NCI-H146 treated with DMSO at 0.1 percent for 48 hours (cell line): ENCODE measurements at regions not wholly inside any gene's neighbourhood (a gene's known extent, or its start where the extent isn't known, plus 50 kb on each side); places are given as distances from the start of the nearest gene placed in this dataset.

ENCODE experiments used
- DNase-seq: peaks from one replicate; lab custom pipeline; 2025; ENCODE audit not compliant: unreplicated experiment; lab: John Stamatoyannopoulos, UW

DNA sequence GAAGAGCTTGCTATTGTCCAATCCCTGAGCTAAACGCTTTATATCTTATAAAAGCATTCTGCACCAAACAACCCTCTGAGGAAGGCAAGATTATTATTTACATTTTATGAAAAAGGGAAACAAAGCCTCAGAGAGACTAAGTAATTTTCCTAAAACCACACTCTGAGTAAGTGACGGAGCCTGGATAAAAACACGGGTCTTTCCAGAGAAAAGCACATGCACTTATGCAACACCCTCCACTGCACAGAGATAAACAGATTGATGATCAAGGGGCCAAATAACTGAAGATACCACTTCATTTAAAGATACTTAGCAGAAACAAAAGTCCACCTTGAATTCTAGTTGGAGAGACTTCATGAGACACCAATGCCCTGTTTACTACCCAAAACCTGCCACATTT is 214.7 kb upstream of the PDE10A start:
- no peak for DNase-seq

DNA sequence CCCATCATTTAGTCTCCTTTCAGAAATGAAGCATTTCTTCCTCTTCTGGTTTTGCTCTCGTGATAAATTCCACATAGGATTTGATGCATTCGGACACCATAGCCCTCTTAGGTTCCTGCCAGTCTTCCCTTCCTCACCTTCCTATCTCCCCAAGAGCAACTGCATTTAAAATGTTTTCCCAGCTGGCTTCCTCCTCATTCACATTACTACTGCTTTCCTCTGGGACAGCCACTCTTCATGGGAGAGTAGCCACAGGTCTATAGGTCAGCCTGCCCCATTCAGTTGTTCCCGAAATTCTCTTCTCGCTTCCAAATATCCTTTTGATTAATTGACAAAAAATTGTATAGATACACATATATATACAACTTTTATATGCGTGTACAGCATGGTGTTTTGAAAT is 214.2 kb upstream of the PDE10A start:
- no peak for DNase-seq

- DNase-seq: no peak
These were observed 213.5 kb upstream of the PDE10A start for GRCh38 chr6:165876588-165876987.

GRCh38 chr6:165875946-165876345 is 212.9 kb upstream of the PDE10A start:
- no peak for DNase-seq

- no peak for DNase-seq
These were observed 210.9 kb upstream of the PDE10A start for GRCh38 chr6:165873976-165874375.

DNA sequence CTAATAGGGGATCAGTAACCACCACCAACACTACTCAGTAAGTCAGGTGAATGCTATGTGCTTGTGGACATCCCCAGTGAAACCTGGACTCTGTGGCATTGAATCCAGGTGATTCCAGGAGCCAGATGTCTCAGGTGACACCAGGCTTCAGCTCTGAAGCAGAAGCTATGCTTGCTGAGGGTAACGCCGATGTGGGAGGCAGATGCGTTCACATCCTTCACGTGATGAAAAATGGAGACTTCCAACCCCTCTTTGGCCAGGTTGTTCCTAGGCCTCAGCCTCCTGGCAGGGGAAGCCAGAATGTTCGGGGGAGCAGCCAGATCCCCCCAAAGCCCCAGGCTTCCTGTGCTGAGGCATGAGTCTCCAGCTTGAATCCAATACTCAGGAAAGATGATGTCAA is 209.8 kb upstream of the PDE10A start:
- no peak for DNase-seq

DNA sequence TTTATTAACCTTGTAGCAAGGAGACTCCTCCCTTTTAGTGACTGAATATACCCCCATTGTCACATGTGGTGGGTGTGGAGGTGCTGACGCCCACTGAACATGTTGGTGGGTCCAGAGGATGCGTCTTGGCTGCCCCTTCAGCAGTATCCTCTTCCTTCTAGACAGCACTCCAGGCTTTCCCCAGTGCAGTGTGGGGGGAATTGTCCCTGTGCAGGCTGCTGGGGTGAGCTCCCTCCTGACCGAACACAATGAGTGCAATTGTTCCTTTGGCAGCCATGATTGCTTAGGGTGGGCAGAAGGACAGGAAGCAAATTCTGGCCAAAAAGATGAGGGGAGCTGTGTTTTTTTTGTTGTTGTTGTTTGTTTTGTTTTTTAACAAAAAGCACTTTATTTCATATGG is 209.3 kb upstream of the PDE10A start:
- no peak for DNase-seq

GRCh38 chr6:165871571-165871970 is 208.5 kb upstream of the PDE10A start:
- no peak for DNase-seq

DNA sequence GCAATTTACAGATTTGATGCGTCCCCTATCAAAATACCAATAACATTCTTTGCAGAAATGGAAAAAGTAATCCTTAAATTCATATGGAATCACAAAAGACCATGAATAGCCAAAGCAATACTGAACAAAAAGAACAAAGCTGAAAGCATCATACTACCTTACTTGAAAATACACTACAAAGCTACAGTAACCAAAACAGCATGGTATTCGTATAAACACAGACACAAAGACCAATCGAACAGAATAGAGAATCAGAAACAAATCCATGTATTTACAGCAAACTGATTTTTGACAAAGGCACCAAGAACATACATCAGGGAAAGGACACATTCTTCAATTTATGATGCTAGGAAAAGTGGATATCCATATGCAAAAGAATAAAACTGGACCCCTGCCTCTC is 206.5 kb upstream of the PDE10A start:
- DNase-seq: no peak

DNA sequence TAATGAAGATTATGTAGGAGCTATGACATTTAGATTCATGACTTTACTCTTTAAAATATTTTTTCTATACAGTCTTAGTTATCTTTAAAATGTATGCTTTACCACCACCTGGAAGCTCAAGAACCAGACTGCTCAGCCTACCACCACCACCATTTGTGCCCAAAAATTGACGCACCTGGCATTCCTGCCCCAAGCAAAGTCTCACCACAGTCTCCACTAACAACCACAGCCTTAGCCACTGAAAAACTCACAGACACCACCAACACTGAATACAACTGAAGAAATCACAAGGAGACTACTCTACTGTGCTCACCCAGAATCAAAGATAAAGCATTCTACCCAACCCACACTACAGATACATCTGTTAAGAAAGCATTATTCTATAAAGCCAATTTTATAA is 201.9 kb upstream of the PDE10A start:
- DNase-seq: no peak

DNA sequence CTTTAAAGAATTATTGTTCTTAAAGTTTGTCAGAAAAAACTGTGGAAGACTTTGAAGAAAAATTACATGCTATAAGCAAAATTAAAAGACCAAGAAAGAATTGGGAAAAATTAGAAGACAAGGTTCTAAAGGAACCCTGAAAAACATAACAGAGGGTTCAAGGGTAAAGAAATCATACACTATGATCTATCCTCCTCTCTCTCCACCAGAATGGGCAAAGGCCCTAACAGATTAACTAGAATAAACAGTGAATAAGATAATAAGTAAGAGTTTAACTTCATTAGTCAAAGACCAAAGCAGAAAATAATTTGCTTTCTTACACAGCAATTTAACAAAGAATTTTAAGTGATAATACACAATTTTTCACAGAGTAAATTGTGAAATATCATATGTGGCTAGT is 201.2 kb upstream of the PDE10A start:
- DNase-seq: no peak

GRCh38 chr6:165863801-165864200 is 200.8 kb upstream of the PDE10A start:
- no peak for DNase-seq

DNA sequence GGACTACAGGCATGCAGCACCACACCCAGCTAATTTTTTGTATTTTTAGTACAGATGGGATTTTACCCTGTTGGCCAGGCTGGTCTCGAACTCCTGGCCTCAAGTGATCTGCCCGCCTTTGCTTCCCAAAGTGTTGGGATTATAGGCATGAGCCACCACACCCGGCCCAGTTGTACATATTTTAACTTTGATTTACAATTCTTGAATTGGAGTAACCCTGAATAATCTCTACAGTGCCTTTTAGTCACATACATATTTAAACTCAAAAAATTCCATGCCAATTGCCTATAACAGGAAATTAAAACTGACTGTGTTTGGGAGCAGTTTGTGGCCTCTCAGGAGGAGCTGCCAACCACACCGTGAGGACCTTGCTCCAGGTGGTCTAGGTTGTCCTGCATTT is 199.8 kb upstream of the PDE10A start:
- DNase-seq: no peak

DNA sequence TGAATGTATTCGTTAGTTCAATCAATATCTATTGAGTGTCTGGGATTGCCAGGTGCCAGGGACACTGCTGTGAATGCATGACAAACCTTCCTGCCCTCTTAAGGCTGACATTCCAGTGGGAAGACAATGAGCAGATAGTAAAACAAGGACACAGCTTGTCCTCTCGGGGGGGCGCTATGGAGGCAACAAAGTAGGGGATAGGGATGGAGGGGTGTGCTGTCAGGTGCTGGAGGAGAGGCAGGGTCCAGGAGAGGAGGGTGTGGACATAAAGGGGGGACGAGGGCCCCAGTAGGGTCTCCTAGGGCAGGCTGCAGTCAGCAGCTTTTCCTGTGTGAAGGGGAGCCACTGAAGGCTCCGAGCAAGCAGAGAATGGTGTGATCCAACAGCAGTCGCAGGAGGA is 198.2 kb upstream of the PDE10A start:
- DNase-seq: no peak

DNA sequence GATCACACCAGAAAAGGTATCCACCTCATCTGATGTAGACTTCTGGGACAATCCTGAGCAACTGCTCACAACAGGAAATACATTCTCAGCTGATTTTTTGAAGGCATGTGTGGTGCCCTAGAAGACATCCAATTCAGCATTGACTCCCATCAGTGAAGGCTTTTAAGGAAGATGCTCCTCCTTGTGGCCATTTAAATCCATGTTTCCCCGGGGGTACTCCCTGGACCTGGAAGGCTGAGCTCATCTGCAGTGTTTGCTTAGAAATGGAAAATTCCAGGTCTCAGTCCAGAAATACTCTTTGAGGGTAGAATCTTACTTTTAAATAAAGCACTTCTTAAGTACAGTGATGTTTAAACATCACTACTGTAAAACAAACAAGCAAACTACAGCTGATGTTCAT is 195.5 kb upstream of the PDE10A start:
- DNase-seq: no peak

- no peak for DNase-seq
These were observed 192.8 kb upstream of the PDE10A start for GRCh38 chr6:165855856-165856255.

GRCh38 chr6:165854863-165855593 is 192.0 kb upstream of the PDE10A start:
- no peak for DNase-seq

GRCh38 chr6:165854061-165854862 is 191.2 kb upstream of the PDE10A start:
- DNase-seq: no peak

GRCh38 chr6:165852676-165853075 is 189.6 kb upstream of the PDE10A start:
- no peak for DNase-seq

- DNase-seq: peak; percentile 10
These were observed 187.5 kb upstream of the PDE10A start for GRCh38 chr6:165850434-165851019.

GRCh38 chr6:165849534-165850430 is 186.7 kb upstream of the PDE10A start:
- no peak for DNase-seq
